ENCODE measurements at regions not wholly inside any gene's neighbourhood (a gene's known extent, or its start where the extent isn't known, plus 50 kb on each side); places are given as distances from the start of the nearest gene placed in this dataset.
"Not testable (repeated sequence)": the region's sequence is repeated elsewhere in the genome, so short reads cannot be mapped to it uniquely, and the experiment has no call there.

DNA sequence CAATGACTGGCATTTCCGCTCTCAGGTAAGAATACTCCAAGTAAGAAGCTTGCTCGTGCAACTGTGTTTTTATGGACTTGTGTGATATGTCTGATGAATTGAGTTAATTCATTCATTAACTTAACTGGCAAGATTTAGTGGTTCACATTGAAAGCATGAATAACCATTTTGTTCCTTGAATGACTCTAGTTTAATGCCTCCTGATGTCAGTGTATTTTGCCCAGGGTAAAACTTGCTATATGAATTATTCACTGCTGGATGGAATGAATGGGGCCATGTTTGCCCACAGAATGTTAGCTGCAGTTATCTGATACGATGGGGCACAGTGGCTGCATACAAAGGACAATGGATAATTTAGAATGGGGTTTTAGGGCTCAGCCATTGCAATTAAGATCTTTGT lies 124.1 kb downstream of the ZNF365 start:
- peak; percentile 19 for DNase-seq (ENCODE audit: low spot score)

DNA sequence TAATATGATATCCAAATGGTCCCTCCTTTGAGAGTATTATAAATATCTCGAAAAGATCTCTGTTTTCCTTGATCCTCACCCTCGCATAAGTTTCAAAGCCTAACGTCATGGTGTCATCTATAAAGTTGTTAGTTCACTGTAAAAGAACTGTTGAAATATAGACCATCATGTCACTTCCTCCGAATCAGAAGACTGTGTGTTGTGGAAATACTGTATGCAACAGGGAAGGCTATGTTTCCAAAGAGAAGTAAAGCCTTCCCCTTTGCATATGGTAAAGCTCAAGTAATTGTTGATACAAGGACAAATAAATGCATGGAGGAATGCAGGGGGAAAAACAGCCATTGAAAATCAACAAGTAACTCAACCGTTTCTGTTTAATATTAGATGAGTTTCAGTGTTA lies 125.9 kb downstream of the ZNF365 start:
- DNase-seq (ENCODE audit: low spot score) = not testable (repeated sequence)

DNA sequence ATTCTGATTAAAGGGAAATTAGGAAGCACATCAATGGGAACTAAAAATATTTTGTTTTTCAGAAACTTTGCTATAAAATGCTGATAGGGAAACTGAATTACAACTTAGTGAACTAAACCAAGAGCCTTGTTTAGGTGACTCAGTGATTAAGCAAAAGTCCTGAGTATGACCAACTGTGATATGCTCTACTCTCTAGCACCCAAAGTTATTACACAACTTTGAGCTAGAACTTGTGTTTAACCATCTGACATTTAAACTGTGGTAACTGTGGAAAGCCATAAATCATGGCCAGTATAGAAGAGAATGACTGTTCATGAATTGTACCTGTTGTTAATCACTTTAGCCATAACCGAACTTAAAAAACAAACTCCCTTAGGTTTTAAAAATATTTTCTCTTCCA lies 127.4 kb downstream of the ZNF365 start:
- no peak for DNase-seq (ENCODE audit: low spot score)

DNA sequence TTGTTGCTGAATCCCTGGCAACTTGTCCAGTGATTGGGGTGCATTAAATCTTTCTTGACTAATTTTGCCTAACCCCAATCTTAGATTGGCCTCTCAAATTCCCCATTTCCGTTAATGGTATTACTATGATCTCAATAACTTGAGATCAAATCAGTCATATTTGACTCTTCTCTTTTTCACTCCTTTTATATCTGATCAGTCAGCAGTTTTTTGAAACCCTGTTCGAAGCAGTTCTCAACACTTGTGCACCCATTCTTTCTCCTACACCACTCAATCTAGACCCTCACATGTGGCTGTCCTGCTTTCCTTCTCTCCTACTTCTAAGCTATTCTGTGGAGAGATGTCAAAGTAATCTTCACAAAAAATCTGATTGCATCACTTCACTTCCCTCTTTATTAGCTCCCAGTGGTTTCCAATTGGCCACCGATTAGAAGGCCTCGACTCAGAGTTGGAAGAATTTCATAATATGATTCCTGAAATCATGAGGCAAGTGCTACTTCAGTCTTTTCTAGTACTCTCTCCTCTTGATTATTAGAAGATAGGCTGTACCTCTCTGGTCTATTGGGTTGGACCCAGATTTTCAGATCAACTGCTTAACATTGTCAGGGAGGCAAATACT lies 128.9 kb downstream of the ZNF365 start:
- no peak for DNase-seq (ENCODE audit: low spot score)

DNA sequence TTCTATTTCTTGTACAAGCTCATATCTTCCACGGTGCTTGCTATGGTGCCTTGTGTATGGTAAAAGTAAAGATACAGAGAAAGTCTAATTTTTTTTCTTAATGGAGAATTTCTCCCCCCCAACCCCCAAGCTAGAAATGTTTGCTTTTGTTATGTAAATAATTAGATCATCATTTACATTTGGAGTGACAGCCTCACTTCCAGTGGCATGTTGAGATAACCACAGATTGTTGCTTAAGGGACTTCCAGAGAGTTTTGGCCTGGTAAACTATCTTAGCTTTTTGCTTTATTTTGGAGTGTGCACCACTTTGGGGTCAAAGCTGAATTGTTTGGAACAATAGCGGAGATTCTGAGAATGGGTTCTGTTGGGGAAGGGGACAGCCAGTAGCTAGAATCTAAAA lies 129.7 kb downstream of the ZNF365 start:
- no peak for DNase-seq (ENCODE audit: low spot score)

DNA sequence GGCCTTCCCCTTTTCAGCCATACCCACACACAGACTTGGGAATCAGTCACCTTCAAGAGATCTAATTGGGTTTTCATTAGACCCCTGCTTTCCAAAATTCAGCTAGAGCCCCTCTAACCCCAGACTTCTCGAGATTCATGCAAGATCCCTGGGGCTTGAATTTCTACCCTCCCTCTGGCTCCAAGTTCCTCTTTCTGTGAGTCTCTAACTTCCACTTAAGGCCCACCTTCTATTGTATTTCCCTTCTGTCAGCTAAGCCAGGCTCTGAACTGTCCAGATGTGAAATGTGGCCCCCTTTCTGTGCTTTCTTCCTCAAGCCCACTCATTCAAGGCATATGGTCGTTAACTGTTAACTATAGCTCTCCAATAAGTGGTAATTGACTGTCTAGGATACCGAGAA lies 132.2 kb downstream of the ZNF365 start:
- no peak for DNase-seq (ENCODE audit: low spot score)

DNA sequence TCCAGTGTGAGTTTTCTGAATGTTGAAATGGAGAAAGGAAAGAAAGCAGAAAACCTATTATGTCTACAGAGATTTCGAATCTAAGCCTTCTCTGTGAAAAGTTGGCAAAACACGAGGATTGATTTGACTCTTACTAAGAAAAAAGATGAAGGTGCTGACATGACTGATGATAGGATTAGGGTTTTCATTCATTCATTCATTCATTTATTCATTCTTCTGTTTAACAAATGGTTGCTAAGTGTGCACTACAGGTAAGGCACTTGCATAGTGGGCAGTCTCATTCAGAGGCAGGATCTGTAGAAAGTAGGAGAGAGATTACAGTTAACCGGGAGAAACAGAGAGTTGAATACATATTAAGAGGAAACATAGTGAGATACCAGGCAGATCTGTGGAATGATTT lies 137.1 kb downstream of the ZNF365 start:
- DNase-seq (ENCODE audit: low spot score) = no peak

DNA sequence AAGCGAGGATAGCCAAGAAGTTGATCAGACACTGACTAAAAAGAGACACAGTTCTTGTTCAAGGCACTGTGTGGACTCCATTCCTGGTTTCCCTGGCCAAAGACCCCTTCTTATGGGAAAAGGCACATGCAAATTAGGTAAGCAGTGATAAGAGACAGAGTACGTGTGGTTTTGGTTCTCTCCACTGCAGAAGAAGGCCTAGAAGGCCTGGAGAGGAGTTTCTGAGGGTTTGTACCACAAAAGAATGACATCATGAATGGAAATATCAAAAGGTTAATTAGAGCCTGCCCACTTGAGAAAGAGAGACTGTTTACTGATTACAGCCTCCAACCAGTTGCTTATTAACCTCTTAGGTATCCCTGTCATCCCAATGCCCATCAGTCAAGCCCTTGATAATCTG lies 137.5 kb downstream of the ZNF365 start:
- no peak for DNase-seq (ENCODE audit: low spot score)

DNA sequence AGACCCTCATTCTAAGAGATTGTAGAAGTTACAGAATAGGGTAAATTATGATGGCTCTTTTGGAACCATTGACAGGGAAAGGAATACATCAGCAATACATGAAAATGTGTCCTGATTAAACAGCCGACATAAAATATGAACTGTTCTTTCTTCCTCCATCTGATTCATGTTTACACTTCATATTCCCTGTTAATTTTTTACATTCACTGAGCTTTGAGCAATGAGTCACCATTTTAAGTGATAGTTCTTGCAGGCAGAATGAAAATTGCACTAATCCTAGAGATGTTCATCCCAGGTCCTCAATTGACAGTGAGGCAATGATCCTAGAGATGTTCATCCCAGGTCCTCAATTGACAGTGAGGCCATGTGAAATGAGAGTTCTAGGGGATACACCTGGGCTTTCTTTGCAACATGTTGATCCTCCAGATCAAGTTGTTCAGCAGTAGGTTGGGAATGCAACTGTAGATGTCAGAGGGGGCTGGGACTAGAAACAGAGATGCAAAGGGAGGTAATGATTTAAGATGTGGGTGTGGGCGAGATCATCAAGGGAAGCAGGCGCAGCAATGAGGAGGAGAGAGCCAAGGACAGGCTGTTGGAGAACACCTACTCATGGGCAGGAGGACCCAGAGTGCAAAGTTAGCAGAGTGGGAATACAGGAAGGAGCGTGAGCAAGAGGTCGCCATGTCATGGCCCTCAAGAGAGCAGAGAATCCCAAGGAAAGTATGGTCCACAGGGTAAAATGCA lies 138.7 kb downstream of the ZNF365 start:
- no peak for DNase-seq (ENCODE audit: low spot score)

DNA sequence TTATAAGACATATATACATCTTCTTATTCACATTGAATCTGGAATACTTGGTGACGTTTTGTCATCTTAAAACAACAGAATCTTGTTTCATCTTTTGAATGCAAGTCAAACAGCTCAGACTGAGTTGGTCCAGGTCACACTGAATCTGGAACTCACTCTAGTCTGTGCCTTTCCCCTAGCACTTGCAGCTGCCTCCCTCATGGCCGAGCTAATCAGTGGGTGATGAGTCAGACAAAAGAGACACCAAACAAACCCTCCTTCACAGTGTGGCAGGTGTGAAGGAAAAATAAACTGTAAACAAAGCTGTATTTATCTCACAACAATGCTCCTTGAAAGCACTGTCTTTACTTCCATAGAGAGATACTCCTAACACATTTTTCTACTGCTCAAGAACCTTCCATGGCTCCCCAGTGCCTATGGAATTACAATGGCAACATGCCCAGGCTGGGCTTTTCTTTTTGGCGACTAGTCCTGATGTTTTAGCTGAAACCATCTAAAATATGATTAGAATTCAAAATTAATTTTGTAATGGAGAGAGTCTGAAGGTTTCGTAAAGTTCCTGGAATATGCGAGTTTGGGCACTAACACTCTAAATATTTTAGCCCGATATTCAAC lies 140.0 kb downstream of the ZNF365 start:
- DNase-seq (ENCODE audit: low spot score) = no peak

DNA sequence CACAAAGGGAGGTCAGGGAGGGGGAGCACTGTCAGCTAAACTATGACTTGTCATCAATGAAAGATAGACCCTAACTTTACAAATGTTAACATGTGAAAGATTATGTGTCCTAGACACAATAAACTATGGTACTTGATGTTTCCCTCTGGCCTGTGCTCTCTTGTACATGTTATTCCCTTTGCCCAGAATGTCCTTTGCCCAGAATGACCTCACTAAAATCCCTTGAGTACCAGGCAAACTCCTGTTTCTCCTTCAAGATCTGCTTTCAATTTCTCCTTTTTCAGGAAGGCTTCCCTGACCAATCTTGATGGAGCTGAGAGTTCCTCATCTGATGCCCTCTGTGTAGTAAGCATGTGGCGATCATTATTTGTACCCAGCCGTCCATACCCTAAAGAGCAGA lies 143.1 kb downstream of the ZNF365 start:
- DNase-seq (ENCODE audit: low spot score) = no peak

DNA sequence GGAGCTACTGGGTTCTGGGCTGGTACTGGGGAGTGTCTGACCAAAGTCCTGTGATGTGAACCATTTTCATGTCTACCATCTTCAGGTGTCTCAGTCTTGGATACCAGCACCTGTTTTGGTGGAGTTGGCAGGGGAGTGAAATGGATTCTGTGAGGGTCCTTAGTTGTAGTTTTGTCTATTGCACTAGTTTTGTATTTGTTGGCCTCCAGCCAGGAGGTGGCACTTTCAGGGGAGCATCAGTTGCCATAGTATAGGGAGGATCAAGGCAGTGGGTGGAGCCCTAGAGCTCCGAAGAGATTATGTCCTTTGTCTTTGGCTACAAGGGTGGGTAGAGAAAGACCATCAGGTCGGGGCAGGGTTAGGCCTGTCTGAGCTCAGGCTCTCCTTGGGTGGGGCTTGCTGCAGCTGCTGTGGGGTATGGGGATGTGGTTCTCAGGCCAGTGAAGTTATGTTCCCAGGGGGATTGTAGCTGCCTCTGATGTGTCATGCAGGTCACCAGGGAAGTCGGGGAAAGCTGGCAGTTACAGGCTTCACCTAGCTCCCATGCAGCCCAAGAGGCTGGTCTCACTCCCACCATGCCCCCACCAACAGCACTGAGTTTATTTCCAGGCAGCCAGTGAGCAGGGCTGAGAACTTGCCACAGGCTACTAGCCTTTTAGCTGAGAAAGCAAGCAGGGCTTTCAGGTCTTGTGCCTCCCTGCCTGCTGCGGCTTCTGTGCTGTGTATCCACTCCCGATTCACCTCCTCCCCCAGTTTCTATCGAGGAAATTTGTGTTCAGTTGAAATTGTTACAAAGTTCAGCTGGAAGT lies 153.1 kb downstream of the ZNF365 start:
- DNase-seq (ENCODE audit: low spot score) = no peak

DNA sequence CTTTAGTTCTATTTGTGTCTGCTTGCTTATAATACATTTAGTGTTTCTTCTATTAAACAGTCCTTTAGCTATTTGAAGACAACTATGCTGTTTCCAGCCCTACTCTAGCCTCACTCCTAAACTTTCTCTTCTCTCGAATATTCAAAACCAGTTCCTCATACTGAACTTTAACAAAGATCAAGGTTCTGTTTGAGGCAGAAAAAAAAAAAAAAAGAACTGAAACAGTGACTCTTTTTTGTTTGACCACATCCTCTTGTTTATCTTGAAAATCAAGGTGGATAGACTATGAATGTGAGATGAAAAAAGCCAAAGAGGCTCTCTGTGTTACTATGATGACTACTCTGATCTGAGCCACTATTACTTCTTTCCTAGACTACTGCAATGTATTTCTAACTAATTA lies 154.3 kb downstream of the ZNF365 start:
- DNase-seq (ENCODE audit: low spot score) = peak; percentile 20

DNA sequence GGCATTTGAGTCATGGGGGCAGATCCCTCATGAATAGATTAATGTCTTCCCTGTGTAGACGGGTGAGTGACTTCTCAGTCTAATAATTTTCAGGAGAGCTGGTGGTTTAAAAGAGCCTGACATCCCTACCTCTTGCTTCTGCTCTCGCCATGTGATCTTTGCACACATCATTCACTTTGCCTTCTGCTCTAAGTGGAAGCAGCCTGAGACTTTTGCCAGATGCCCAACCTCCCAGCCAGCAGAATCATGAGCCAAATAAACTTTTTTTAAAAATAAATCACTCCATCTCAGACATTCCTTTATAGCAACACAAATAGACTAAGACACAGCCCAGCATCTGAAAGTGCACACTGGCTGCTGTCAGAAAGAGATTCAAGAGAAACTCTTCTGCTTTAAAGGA lies 155.2 kb downstream of the ZNF365 start:
- DNase-seq (ENCODE audit: low spot score) = no peak

DNA sequence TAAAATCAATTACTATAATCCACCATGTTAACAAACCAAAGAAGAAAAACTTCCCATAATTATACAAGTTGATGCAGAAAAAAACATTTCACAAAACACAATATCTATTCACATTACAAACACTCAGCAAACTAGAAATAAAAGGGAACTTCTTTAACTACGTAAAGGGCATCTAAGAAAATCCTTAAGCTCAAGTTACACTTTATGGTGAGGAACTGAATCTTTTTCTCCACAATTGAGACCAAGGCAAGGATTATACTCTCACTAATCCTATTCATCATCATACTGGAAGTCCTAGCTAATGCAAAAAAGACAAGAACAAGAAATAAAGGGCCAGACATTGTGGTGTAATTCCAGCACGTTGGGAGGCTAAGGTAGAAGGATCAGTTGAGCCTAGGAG lies 159.9 kb downstream of the ZNF365 start:
- DNase-seq (ENCODE audit: low spot score) = no peak

DNA sequence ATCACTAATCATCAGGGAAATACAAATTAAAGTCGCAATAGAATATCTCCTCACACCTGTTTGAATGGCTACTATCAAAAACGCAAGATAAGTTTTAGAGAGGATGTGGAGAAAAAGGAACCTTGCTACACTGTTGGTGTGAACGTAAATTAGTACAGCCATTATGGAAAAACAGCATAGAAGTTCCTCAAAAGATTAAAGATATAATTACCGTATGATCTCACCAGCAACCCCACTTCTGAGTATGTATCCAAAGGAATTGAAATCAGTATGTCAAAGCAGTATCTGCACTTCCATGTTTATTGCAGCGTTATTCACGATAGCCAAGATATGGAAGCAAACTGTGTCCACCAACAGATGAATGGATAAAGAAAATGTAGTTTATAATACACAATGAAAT lies 164.4 kb downstream of the ZNF365 start:
- DNase-seq (ENCODE audit: low spot score) = no peak

DNA sequence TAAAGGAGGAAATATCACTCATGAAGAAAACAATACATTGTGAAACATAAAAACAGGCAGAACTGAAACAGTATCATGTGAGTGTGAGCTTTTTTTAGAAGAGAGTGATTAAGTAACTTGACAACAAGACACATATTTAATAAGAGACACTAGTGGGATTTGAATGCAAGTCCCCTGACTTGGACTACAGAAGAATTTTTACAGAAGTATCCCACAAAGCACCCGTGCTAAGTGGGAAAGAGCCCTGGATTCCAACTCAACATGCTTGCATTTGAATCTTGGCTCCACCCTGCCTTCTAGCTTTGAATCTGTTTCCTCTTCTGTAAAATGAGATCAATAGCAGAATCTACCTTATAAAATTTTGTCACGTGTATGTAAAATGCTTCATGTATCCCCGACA lies 166.2 kb downstream of the ZNF365 start:
- DNase-seq (ENCODE audit: low spot score) = peak; percentile 28

DNA sequence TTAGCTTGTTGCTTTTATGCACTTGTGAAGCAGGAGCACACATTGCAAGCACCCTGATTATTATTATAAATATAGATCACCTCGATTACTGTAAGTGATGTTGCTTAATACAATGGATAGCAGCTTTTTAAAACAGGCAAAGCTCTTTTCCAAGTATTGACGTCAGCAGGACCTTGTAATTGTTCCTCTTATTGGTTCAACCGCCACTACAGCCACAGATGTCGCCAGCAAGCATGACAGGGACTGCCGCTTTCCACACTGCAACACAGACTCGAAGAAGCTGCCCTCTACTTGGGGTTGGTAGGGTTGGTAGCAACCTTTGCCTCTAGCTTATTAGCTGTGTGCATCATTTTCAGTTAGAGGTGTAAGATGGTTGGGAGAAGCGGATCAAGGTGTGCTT lies 167.6 kb downstream of the ZNF365 start:
- DNase-seq (ENCODE audit: low spot score) = peak; percentile 27

DNA sequence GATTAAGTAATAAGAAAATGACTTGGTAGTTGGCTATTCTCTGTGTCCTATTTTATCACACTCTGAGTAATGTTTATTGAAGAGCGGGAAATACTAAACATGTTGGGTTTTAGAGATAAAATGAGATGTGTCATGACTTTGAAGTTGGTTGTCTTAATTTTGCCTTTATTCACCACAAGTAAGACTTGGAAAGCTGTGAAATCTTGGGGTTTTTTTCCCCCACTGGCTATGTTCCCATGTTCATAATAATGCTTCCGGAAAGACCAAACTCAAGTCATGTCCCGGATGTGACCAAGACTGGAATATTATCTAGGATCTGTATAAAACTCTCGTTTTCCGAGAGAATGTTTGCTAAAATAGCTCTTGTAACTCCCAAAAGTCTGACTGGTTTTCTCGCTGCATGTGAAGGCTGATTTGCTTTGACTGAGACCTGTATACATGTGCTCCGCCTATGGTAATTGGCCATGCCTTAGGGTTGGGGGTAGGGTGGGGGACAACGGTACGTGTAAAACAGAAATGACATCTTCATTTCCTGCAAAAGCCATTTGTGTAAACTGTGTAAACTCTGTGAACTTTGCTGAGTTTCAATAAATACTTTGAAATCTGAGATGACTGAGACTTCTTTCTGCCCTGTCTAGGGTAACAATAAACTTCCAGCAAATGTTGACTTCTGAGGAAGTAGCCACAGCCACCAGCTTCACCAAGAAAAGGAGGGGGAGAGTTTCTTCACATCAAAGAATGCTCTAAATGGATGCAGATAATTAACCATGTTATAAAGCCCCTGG lies 169.6 kb downstream of the ZNF365 start:
- DNase-seq (ENCODE audit: low spot score) = no peak

DNA sequence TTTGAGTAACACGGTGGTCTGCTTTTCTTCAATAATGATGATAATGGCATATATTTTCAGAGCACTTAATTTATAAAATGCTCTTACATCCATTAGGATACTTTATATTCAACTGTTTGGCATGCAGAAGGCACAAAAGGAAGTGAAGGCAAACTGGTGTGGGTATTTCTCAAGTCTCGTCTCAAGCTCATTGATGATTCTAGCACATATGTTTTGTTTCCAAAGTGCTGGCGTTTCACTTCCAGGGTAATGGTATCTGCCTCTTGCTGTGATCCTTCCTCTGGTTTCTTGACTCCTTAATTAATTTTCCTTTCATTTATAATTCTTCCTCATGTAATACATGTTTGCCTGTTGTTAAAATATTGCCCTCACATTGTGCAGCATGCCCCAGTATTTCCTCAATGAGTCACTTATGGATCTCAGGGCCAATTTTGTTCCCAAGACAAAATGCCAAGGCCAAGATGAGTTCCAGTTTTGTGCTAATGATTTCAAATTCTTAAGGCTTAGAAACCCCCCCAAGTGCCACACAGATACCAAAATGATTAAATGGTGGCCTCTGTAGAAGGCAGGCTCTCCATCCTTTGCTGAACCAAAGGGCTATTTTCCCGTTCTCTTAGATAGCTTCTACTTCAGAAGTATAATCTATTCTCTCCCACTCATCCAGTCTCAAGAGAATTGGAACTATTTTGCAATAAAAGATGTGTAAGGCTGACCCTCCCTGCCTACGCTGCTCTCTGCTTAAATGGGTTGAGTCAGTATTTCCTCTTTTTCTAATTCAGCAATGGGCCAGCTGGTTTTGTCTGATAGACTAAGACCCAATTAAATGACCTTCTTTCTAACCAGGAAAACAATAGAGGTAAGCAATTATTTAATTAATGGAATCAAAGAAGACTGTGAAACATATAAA lies 171.2 kb downstream of the ZNF365 start:
- DNase-seq (ENCODE audit: low spot score) = no peak

DNA sequence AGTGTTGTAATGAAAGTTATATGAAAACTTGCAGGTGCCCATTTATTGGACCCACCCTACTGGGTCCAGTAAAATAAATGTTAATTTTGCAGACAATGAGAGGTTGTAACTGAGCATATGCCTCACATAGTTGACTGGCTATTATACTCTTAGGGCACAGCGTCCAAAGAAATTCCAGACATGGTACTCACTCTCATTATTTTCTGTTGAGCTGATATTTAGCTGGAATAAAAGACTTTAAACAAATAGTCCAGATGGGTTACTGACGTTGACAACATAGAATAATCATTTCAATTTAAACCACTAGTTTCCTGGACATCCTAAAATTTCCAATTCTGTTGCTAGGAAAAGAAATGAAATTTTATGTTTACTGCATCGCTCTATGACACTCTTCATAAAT lies 174.5 kb downstream of the ZNF365 start:
- DNase-seq (ENCODE audit: low spot score) = no peak
